Loucy (cell line): ENCODE measurements at regions not wholly inside any gene's neighbourhood (a gene's known extent, or its start where the extent isn't known, plus 50 kb on each side); places are given as distances from the start of the nearest gene placed in this dataset.

ENCODE experiments used
- H2AFZ ChIP-seq: fragments of 200-600 bp; sonication (generic); 2 replicates; pipeline ENCODE4 v1.6.0; 2016; ENCODE audit warnings: antibody characterized with exemption, mild to moderate bottlenecking, low read length, moderate library complexity
- H3F3A ChIP-seq: fragments of 200-600 bp; 2 replicates; pipeline ENCODE4 v1.6.0; 2016; ENCODE audit warnings: antibody characterized with exemption, low read depth, mild to moderate bottlenecking
- H3K27me3 ChIP-seq: fragments of 200-600 bp; sonication (generic); 2 replicates; pipeline ENCODE4 v1.6.1; 2014; ENCODE audit warnings: low read length, mild to moderate bottlenecking; ENCODE audit not compliant: insufficient read depth, poor library complexity, severe bottlenecking
- H3K36me3 ChIP-seq: fragments of 200-600 bp; sonication (generic); 2 replicates; pipeline ENCODE4 v1.6.1; 2016; ENCODE audit warnings: low read length; ENCODE audit not compliant: insufficient read depth
- H3K4me1 ChIP-seq: fragments of 200-600 bp; sonication (generic); 2 replicates; pipeline ENCODE4 v1.5.1; 2014; ENCODE audit warnings: low read length, mild to moderate bottlenecking; ENCODE audit not compliant: insufficient read depth, poor library complexity, severe bottlenecking
- H3K4me2 ChIP-seq: fragments of 200-600 bp; sonication (generic); 2 replicates; pipeline ENCODE4 v1.6.0; 2014; ENCODE audit warnings: antibody characterized with exemption, low read length, low read depth, mild to moderate bottlenecking; ENCODE audit not compliant: poor library complexity, severe bottlenecking
- H3K4me3 ChIP-seq: fragments of 200-600 bp; sonication (generic); 2 replicates; pipeline ENCODE4 v1.5.1; 2014; ENCODE audit warnings: low read length, mild to moderate bottlenecking, mixed read lengths; ENCODE audit not compliant: poor library complexity, severe bottlenecking
- H3K79me2 ChIP-seq: fragments of 200-600 bp; sonication (generic); 2 replicates; pipeline ENCODE4 v1.6.1; 2014; ENCODE audit warnings: low read length; ENCODE audit not compliant: insufficient read depth
- H3K9ac ChIP-seq: fragments of 200-600 bp; sonication (generic); 2 replicates; pipeline ENCODE4 v1.6.0; 2014; ENCODE audit warnings: mild to moderate bottlenecking, low read depth, low read length, moderate library complexity; ENCODE audit not compliant: poor library complexity, severe bottlenecking
- H3K9me2 ChIP-seq: fragments of 200-600 bp; sonication (generic); replicated peaks from 2 replicates; pipeline ENCODE4 v1.6.1; 2016; ENCODE audit warnings: low read depth, low read length, mixed read lengths
- H3K9me3 ChIP-seq: fragments of 200-600 bp; sonication (generic); 2 replicates; pipeline ENCODE4 v1.6.1; 2014; ENCODE audit warnings: mild to moderate bottlenecking, antibody characterized with exemption, low read length, low read depth; ENCODE audit not compliant: insufficient read depth
- H4K20me1 ChIP-seq: fragments of 200-600 bp; sonication (generic); 2 replicates; pipeline ENCODE4 v1.6.0; 2014; ENCODE audit warnings: antibody characterized with exemption, low read length, mild to moderate bottlenecking; ENCODE audit not compliant: insufficient read depth, poor library complexity, severe bottlenecking
- EZH2phosphoT487 ChIP-seq: fragments of 200-600 bp; IDR thresholded peaks from 2 replicates; pipeline ENCODE4 v1.6.1; 2018; ENCODE audit warnings: antibody characterized with exemption, mild to moderate bottlenecking, moderate library complexity, borderline replicate concordance
- TF ChIP-seq, protein P1 (sequence below): fragments of 200-600 bp; sonication (generic); conservative IDR thresholded peaks from 2 replicates; pipeline ENCODE4 v1.5.1; 2014; ENCODE audit warnings: mild to moderate bottlenecking, antibody characterized with exemption, low read length

DNA sequence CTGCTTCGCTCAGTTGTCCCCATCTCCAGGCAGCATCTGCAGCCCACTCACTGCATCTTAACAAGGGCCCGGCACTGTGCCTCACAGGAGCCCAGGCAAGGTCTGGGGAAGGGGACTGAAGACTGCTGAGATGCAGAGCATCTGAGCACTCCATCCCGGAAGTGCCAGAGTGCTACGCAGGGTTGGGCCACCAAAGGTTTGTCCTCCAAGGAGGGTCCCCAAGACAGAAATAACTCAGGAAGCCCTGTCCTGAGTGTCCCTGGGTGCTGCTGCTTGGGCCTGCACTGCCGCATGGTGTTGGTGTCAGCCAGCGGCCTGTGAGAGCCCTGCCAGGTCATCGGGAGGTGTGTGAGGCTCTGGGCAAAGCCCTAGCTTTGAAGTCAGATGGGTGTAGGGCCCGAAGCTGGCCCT is 288.2 kb upstream of the ZMIZ1 start:
- H4K20me1 ChIP-seq, result no peaks in the 10 kb centered on the region
- no peaks in the 10 kb centered on the region for H3K36me3 ChIP-seq
- H3K9me3 ChIP-seq, result no peaks in the 10 kb centered on the region
- no peaks in the 10 kb centered on the region for H3K27me3 ChIP-seq
- H3K4me1 ChIP-seq, result no peaks in the 10 kb centered on the region
- no peaks in the 10 kb centered on the region for H3K79me2 ChIP-seq
- no peak overlapping the region for H3K9ac ChIP-seq
- no peak for TF ChIP-seq EZH2phosphoT487
- TF ChIP-seq, protein P1, sequence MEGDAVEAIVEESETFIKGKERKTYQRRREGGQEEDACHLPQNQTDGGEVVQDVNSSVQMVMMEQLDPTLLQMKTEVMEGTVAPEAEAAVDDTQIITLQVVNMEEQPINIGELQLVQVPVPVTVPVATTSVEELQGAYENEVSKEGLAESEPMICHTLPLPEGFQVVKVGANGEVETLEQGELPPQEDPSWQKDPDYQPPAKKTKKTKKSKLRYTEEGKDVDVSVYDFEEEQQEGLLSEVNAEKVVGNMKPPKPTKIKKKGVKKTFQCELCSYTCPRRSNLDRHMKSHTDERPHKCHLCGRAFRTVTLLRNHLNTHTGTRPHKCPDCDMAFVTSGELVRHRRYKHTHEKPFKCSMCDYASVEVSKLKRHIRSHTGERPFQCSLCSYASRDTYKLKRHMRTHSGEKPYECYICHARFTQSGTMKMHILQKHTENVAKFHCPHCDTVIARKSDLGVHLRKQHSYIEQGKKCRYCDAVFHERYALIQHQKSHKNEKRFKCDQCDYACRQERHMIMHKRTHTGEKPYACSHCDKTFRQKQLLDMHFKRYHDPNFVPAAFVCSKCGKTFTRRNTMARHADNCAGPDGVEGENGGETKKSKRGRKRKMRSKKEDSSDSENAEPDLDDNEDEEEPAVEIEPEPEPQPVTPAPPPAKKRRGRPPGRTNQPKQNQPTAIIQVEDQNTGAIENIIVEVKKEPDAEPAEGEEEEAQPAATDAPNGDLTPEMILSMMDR, result no peak
- no peaks in the 10 kb centered on the region for H3K9me2 ChIP-seq
- H2AFZ ChIP-seq, result no peak overlapping the region
- H3K4me2 ChIP-seq, result no peak overlapping the region
- H3K4me3 ChIP-seq, result no peak overlapping the region
- H3F3A ChIP-seq, result no peaks in the 10 kb centered on the region

DNA sequence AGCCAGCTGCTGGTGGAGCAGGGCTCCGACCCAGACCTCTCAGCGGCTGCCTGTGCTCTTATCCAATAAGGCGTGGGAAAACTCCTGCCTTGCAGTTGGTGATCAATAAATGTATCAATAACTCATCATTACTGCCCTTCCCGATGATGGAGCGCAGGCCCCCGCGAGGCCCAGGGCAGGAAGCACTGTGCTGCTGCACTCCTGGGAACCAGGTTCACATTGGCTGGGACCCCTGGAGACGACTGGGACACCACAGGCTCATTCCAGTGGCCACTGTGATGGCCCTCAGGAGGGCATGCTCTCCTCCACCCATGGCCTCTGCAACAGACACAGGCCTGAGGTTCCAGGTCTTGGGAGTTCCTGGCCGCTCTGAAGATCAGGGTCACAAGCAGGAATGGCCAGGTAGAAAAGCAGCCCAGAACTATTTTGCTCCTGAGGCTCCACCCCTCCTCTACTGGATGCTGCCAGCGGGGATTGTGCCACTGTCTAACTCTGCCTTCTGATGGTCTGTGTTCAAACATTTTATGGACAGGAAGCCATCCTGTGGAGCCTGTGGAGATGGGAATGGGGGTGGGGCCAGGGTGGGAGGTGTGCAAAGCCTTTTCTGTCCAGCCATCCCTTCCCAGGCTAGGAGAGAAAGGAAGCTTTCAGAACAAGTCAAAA is 287.4 kb upstream of the ZMIZ1 start:
- no peak overlapping the region for H3K4me3 ChIP-seq
- H3K4me2 ChIP-seq, result no peak overlapping the region
- H4K20me1 ChIP-seq, result no peaks in the 10 kb centered on the region
- no peaks in the 10 kb centered on the region for H3F3A ChIP-seq
- H2AFZ ChIP-seq, result no peak overlapping the region
- no peaks in the 10 kb centered on the region for H3K36me3 ChIP-seq
- no peaks in the 10 kb centered on the region for H3K9me3 ChIP-seq
- H3K79me2 ChIP-seq, result no peaks in the 10 kb centered on the region
- H3K9me2 ChIP-seq, result no peaks in the 10 kb centered on the region
- no peaks in the 10 kb centered on the region for H3K4me1 ChIP-seq
- TF ChIP-seq, protein P1, result no peak
- TF ChIP-seq EZH2phosphoT487, result no peak
- no peak overlapping the region for H3K9ac ChIP-seq
- H3K27me3 ChIP-seq, result no peaks in the 10 kb centered on the region

DNA sequence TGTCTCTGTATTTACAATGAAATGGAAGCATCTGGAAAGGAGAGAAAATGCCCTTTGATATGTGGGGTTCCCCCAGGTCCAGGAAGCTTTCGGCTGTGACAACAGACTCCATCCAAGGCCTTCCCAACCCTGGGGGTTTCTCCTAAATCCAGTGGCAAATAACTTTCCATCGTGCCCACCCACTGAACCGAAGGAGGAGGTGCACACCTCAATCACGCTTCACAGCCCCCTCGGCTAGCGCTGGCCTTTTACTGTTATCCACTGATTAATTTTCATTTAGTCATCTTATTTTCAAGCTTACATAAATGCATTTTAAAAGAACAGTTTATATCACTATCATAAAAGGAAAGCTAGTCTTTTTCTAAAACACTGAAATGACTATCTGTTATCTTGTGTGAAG is 286.8 kb upstream of the ZMIZ1 start:
- Histone ChIP-seq H3K4me3 (no peak overlapping the region), H3K9ac (no peak overlapping the region), H4K20me1 (no peaks in the 10 kb centered on the region), H3K79me2 (no peaks in the 10 kb centered on the region), H2AFZ (no peak overlapping the region), H3K4me2 (no peak overlapping the region), H3K27me3 (no peaks in the 10 kb centered on the region), H3K9me3 (no peaks in the 10 kb centered on the region), H3F3A (no peaks in the 10 kb centered on the region), H3K36me3 (no peaks in the 10 kb centered on the region), H3K9me2 (no peaks in the 10 kb centered on the region), H3K4me1 (no peaks in the 10 kb centered on the region)
- TF ChIP-seq, protein P1, result no peak
- no peak for TF ChIP-seq EZH2phosphoT487
